SH-SY5Y (cell line): ENCODE measurements at regions not wholly inside any gene's neighbourhood (a gene's known extent, or its start where the extent isn't known, plus 50 kb on each side); places are given as distances from the start of the nearest gene placed in this dataset.

Source experiments
- GATA2 ChIP-seq: IDR thresholded peaks from 2 replicates; pipeline ENCODE4 v1.6.1; 2011; ENCODE audit warnings: mild to moderate bottlenecking, low read depth, low read length
- GATA3 ChIP-seq: IDR thresholded peaks from 2 replicates; pipeline ENCODE4 v1.6.1; 2011; ENCODE audit warnings: low read depth, mild to moderate bottlenecking, low read length, moderate library complexity

GRCh38 chr5:171628633-171628974 lies 157.0 kb upstream of the SMIM23 start:
- no peak for TF ChIP-seq GATA3
- TF ChIP-seq GATA2: no peak
